GM12892 (cell line): ENCODE measurements at regions not wholly inside any gene's neighbourhood (a gene's known extent, or its start where the extent isn't known, plus 50 kb on each side); places are given as distances from the start of the nearest gene placed in this dataset.

Source experiments
- POLR2AphosphoS5 ChIP-seq: IDR thresholded peaks from 2 replicates; pipeline ENCODE4 v1.6.1; 2011; ENCODE audit warnings: low read depth, low read length, control low read depth
- TAF1 ChIP-seq: IDR thresholded peaks from 2 replicates; pipeline ENCODE4 v1.6.1; 2011; ENCODE audit warnings: low read depth, mild to moderate bottlenecking, control low read depth, low read length, borderline replicate concordance

GRCh38 chr22:47596176-47596690, 833.8 kb downstream of the TBC1D22A start:
- TF ChIP-seq POLR2AphosphoS5 (no peak), TAF1 (no peak)
